ENCODE measurements at regions not wholly inside any gene's neighbourhood (a gene's known extent, or its start where the extent isn't known, plus 50 kb on each side); places are given as distances from the start of the nearest gene placed in this dataset.

GRCh38 chr20:9927224-9927623 lies 88.3 kb upstream of the PAK5 start:
- Histone ChIP-seq H2AFZ (no peak overlapping the region), H3K4me3 (ENCODE audit: low read depth, low read length) (no peak overlapping the region), H3K4me2 (ENCODE audit: low read length) (no peak overlapping the region), H3K27ac (no peak overlapping the region), H3K36me3 (ENCODE audit: control insufficient read depth, insufficient read depth, low read length) (no peaks in the 10 kb centered on the region), H3K79me2 (no peaks in the 10 kb centered on the region), H3K9me3 (ENCODE audit: control insufficient read depth, low read length) (no peaks in the 10 kb centered on the region), H3K27me3 (ENCODE audit: control insufficient read depth, insufficient read depth, low read length) (no peaks in the 10 kb centered on the region), H3K9ac (no peak overlapping the region), H3K4me1 (no peaks in the 10 kb centered on the region)
- TF ChIP-seq CTCF (IDR thresholded peaks at IDR 0.05) = no peak

- Histone ChIP-seq H3K4me3 (ENCODE audit: low read depth, low read length) (no peak overlapping the region), H3K36me3 (ENCODE audit: control insufficient read depth, insufficient read depth, low read length) (no peaks in the 10 kb centered on the region), H2AFZ (no peak overlapping the region), H3K27me3 (ENCODE audit: control insufficient read depth, insufficient read depth, low read length) (no peaks in the 10 kb centered on the region), H3K4me2 (ENCODE audit: low read length) (no peak overlapping the region), H3K9ac (no peak overlapping the region), H3K27ac (no peak overlapping the region), H3K79me2 (no peaks in the 10 kb centered on the region), H3K4me1 (no peaks in the 10 kb centered on the region), H3K9me3 (ENCODE audit: control insufficient read depth, low read length) (no peaks in the 10 kb centered on the region)
- no peak for TF ChIP-seq CTCF (IDR thresholded peaks at IDR 0.05)
These were observed 87.6 kb upstream of the PAK5 start for GRCh38 chr20:9926476-9926875.

GRCh38 chr20:9926007-9926406 lies 87.1 kb upstream of the PAK5 start:
- H3K4me3 ChIP-seq (ENCODE audit: low read depth, low read length) = no peak overlapping the region
- no peak overlapping the region for H3K27ac ChIP-seq
- no peaks in the 10 kb centered on the region for H3K27me3 ChIP-seq (ENCODE audit: control insufficient read depth, insufficient read depth, low read length)
- H3K79me2 ChIP-seq = no peaks in the 10 kb centered on the region
- no peak overlapping the region for H3K9ac ChIP-seq
- H3K9me3 ChIP-seq (ENCODE audit: control insufficient read depth, low read length) = no peaks in the 10 kb centered on the region
- no peak for TF ChIP-seq CTCF (IDR thresholded peaks at IDR 0.05)
- no peaks in the 10 kb centered on the region for H3K4me1 ChIP-seq
- no peaks in the 10 kb centered on the region for H3K36me3 ChIP-seq (ENCODE audit: control insufficient read depth, insufficient read depth, low read length)
- no peak overlapping the region for H2AFZ ChIP-seq
- no peak overlapping the region for H3K4me2 ChIP-seq (ENCODE audit: low read length)

GRCh38 chr20:9923648-9924047 lies 84.8 kb upstream of the PAK5 start:
- Histone ChIP-seq H3K4me3 (ENCODE audit: low read depth, low read length) (no peak overlapping the region), H3K9ac (no peak overlapping the region), H3K36me3 (ENCODE audit: control insufficient read depth, insufficient read depth, low read length) (no peaks in the 10 kb centered on the region), H3K4me2 (ENCODE audit: low read length) (no peak overlapping the region), H3K27ac (no peak overlapping the region), H3K79me2 (no peaks in the 10 kb centered on the region), H3K4me1 (no peaks in the 10 kb centered on the region), H2AFZ (no peak overlapping the region), H3K27me3 (ENCODE audit: control insufficient read depth, insufficient read depth, low read length) (no peaks in the 10 kb centered on the region), H3K9me3 (ENCODE audit: control insufficient read depth, low read length) (no peaks in the 10 kb centered on the region)
- TF ChIP-seq CTCF (IDR thresholded peaks at IDR 0.05) = no peak

- H2AFZ ChIP-seq = no peak overlapping the region
- H3K27me3 ChIP-seq (ENCODE audit: control insufficient read depth, insufficient read depth, low read length) = no peaks in the 10 kb centered on the region
- no peak overlapping the region for H3K27ac ChIP-seq
- no peak overlapping the region for H3K4me3 ChIP-seq (ENCODE audit: low read depth, low read length)
- no peaks in the 10 kb centered on the region for H3K9me3 ChIP-seq (ENCODE audit: control insufficient read depth, low read length)
- H3K79me2 ChIP-seq = no peaks in the 10 kb centered on the region
- H3K4me2 ChIP-seq (ENCODE audit: low read length) = no peak overlapping the region
- no peak for TF ChIP-seq CTCF (IDR thresholded peaks at IDR 0.05)
- no peak overlapping the region for H3K9ac ChIP-seq
- H3K4me1 ChIP-seq = no peaks in the 10 kb centered on the region
- H3K36me3 ChIP-seq (ENCODE audit: control insufficient read depth, insufficient read depth, low read length) = no peaks in the 10 kb centered on the region
These were observed 82.0 kb upstream of the PAK5 start for GRCh38 chr20:9920866-9921265.
